ENCODE measurements at regions not wholly inside any gene's neighbourhood (a gene's known extent, or its start where the extent isn't known, plus 50 kb on each side); places are given as distances from the start of the nearest gene placed in this dataset.
A peak's percentile ranks its signal among the peaks of the same experiment; 100 is the strongest.

GRCh38 chr2:8551622-8552074 is 130.2 kb upstream of the ID2 start:
- intact Hi-C loops (cut with micrococcal nuclease), result no loop called here
- Histone ChIP-seq H3K4me3 (no peak overlapping the region), H4K20me1 (replicated peaks; ENCODE audit: control insufficient read depth, insufficient read depth, low read length) (no peaks in the 10 kb centered on the region), H3K4me2 (ENCODE audit: insufficient read depth, low read length) (no peak overlapping the region), H3K9ac (ENCODE audit: insufficient read depth in 1 of 2, low read depth in 2 of 2, low read length in 2 of 2) (no peak overlapping the region), H3K4me1 (replicated peaks in 1 of 2; ENCODE audit: control insufficient read depth in 2 of 2, insufficient read depth in 2 of 2, low read length in 2 of 2) (peaks cover 0 to 6% of the 10 kb centered on the region in 2 experiments; a peak in 2 of 5 replicates), H3K36me3 (ENCODE audit: control insufficient read depth, insufficient read depth, low read length) (no peaks in the 10 kb centered on the region), H3K79me2 (ENCODE audit: control insufficient read depth, insufficient read depth, low read length) (no peaks in the 10 kb centered on the region), H2AFZ (ENCODE audit: low read depth, low read length) (peak overlapping the region; percentile 17; the same call in 1 of the 2 replicates), H3K27ac (ENCODE audit: extremely low read depth, low read depth, low read length) (no peak overlapping the region), H3K9me1 (ENCODE audit: control insufficient read depth, insufficient read depth, low read length) (no peaks in the 10 kb centered on the region), H3K27me3 (ENCODE audit: control insufficient read depth in 2 of 2, insufficient read depth in 2 of 2, low read length in 2 of 2) (peaks cover 0 to 7% of the 10 kb centered on the region in 2 experiments; a peak in 1 of 5 replicates), H3K9me3 (replicated peaks; ENCODE audit: control insufficient read depth, insufficient read depth, low read depth, low read length) (no peaks in the 10 kb centered on the region)
- ATAC-seq (peak; percentile 23; the same call in 1 of the 3 replicates), FAIRE-seq (no peak), DNase-seq (ENCODE audit: extremely low read depth in 1 of 4, low spot score in 3 of 4) (no peak)
- ChIA-PET CTCF (ENCODE audit: low intra/inter-chr PET ratio) (no interaction called here), POLR2A (no interaction called here)
- no TSS peak for BruUV-seq (replicated peaks)
- WGBS (ENCODE audit: insufficient coverage, low coverage, missing lambda C conversion rate), result 22% methylated on average over 8 of the region's 8 CpGs
- in situ Hi-C loops (cut with MboI), result no loop called here
- TF ChIP-seq CBX2 (IDR thresholded peaks at IDR 0.05; ENCODE audit: insufficient read depth, low read length, poor library complexity, severe bottlenecking) (no peak), ZNF766 (CRISPR knock-in tag; conservative IDR thresholded peaks at IDR 0.05) (no peak), TBL1XR1 (IDR thresholded peaks at IDR 0.05; ENCODE audit: low read length in 2 of 2) (no peak), GABPA (tag; conservative IDR thresholded peaks at IDR 0.05; ENCODE audit: low read depth) (no peak), ZNF165 (CRISPR knock-in tag; IDR thresholded peaks at IDR 0.05; ENCODE audit: borderline replicate concordance) (no peak), NR3C1 (CRISPR knock-in tag; IDR thresholded peaks at IDR 0.05) (no peak), DIDO1 (tag; IDR thresholded peaks at IDR 0.05; ENCODE audit: low read depth) (no peak), NCOA1 (IDR thresholded peaks at IDR 0.05; ENCODE audit: low read depth) (no peak), LARP7 (IDR thresholded peaks at IDR 0.05) (no peak), RREB1 (CRISPR knock-in tag; IDR thresholded peaks at IDR 0.05) (no peak), ZNF174 (CRISPR knock-in tag; IDR thresholded peaks at IDR 0.05) (no peak), ZSCAN29 (IDR thresholded peaks at IDR 0.05) (no peak), C11orf30 (IDR thresholded peaks at IDR 0.05; ENCODE audit: low read depth) (peak; percentile 26; the same call in 1 of the 2 replicates), SIN3B (IDR thresholded peaks at IDR 0.05; ENCODE audit: low read depth) (no peak), ZZZ3 (IDR thresholded peaks at IDR 0.05) (no peak), NFE2 (IDR thresholded peaks at IDR 0.05; ENCODE audit: low read depth) (peak; percentile 31; the same call in 1 of the 2 replicates), IFI16 (CRISPR knock-in tag; IDR thresholded peaks at IDR 0.05) (no peak), EGR1 (conservative IDR thresholded peaks at IDR 0.05) (0 out of 2 replicates have a peak, but pooled peaks have one; percentile 14), PYGO2 (tag; IDR thresholded peaks at IDR 0.05) (no peak), TAL1 (IDR thresholded peaks at IDR 0.05) (no peak)

Data from K562 (cell line).